ENCODE measurements at regions not wholly inside any gene's neighbourhood (a gene's known extent, or its start where the extent isn't known, plus 50 kb on each side); places are given as distances from the start of the nearest gene placed in this dataset.

DNA sequence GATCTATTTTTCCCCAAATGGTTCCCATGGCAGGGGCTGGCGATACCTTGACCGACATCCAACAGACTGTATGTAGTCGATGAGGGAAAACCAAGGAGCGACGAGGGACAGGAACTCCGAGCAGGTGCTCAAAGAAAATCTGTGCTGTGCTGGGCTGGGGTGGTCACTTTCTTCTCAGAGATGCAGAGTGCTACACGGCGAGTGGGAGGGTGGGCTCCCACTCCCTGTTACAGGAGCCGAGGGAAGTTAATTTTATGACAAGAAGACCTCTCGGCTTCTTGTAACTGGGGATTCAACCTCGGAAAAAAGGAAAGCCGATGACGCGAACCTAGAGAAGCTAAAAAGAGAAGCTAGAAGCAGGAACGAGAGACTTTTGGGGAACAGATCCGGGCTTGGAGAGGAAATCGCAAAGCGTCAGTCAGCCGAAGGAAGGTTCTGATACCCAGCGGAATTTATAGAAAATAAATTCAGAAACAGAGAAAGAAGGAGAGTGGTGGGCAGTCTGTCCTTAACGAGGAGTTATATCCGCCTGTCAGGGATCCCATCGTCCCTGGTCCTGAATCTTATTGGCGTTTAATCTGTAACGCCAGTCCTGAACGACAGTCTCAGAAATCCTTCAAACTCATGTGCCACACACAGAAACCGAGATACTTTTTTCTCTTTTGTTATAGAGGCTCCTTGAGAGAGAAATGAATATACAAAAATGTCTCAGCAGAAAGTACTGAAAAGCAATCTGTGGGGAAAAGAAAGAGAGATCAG, 84.6 kb upstream of the ZNF322 start:
- TF ChIP-seq CREM (IDR thresholded peaks at IDR 0.05), result no peak
- TF ChIP-seq CREM (CRISPR knock-in tag; IDR thresholded peaks at IDR 0.05), result no peak
- no peak for TF ChIP-seq PCBP2 (optimal IDR thresholded peaks at IDR 0.05; ENCODE audit: low read depth, low read length, poor library complexity, severe bottlenecking)

Data from HepG2 (cell line).